Body of pancreas (tissue), 4 donors: ENCODE measurements at regions not wholly inside any gene's neighbourhood (a gene's known extent, or its start where the extent isn't known, plus 50 kb on each side); places are given as distances from the start of the nearest gene placed in this dataset.

Experiments
- CTCF ChIP-seq, 7 experiments: fragments of 450-650 bp in 4 of 7; fragments of 200-600 bp in 3 of 7; sonication (generic) in 3 of 7; IDR thresholded peaks; one replicate each; pipeline ENCODE4 v1.5.1; 2016 to 2019; ENCODE audit warnings: antibody characterized with exemption in 7 of 7
- POLR2A ChIP-seq, 3 donors: fragments of 450-650 bp; IDR thresholded peaks; one replicate each; pipeline ENCODE4 v1.6.1; 2016; ENCODE audit warnings: antibody characterized with exemption in 3 of 3, mild to moderate bottlenecking in 2 of 3

- TF ChIP-seq CTCF (IDR thresholded peaks at IDR 0.05) = no peak
- no peak for TF ChIP-seq POLR2A (IDR thresholded peaks at IDR 0.05)
These were observed 77.3 kb downstream of the MZT1 start for GRCh38 chr13:72650051-72650700.
